ENCODE measurements at regions not wholly inside any gene's neighbourhood (a gene's known extent, or its start where the extent isn't known, plus 50 kb on each side); places are given as distances from the start of the nearest gene placed in this dataset.
A peak's percentile ranks its signal among the peaks of the same experiment; 100 is the strongest.

- no peak overlapping the region for H2AFZ ChIP-seq (ENCODE audit: low read depth)
- no peak overlapping the region for H3K27ac ChIP-seq
- no peak overlapping the region for H3K4me3 ChIP-seq (IDR thresholded peaks at IDR 0.05; ENCODE audit: insufficient read depth, low read depth, low read length)
- no peaks in the 10 kb centered on the region for H3K79me2 ChIP-seq (ENCODE audit: insufficient read depth, low read depth)
- no peaks in the 10 kb centered on the region for H3K36me3 ChIP-seq (ENCODE audit: insufficient read depth)
- no peaks in the 10 kb centered on the region for H3K4me1 ChIP-seq (ENCODE audit: low read depth, poor library complexity, severe bottlenecking)
- H3K27me3 ChIP-seq (ENCODE audit: insufficient read depth, low read depth), result no peaks in the 10 kb centered on the region
- H4K20me1 ChIP-seq (ENCODE audit: insufficient read depth), result no peaks in the 10 kb centered on the region
- no peak overlapping the region for H3K9ac ChIP-seq
- H3K4me2 ChIP-seq, result no peak overlapping the region
- TF ChIP-seq, protein P1, sequence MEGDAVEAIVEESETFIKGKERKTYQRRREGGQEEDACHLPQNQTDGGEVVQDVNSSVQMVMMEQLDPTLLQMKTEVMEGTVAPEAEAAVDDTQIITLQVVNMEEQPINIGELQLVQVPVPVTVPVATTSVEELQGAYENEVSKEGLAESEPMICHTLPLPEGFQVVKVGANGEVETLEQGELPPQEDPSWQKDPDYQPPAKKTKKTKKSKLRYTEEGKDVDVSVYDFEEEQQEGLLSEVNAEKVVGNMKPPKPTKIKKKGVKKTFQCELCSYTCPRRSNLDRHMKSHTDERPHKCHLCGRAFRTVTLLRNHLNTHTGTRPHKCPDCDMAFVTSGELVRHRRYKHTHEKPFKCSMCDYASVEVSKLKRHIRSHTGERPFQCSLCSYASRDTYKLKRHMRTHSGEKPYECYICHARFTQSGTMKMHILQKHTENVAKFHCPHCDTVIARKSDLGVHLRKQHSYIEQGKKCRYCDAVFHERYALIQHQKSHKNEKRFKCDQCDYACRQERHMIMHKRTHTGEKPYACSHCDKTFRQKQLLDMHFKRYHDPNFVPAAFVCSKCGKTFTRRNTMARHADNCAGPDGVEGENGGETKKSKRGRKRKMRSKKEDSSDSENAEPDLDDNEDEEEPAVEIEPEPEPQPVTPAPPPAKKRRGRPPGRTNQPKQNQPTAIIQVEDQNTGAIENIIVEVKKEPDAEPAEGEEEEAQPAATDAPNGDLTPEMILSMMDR (conservative IDR thresholded peaks at IDR 0.05; ENCODE audit: low read depth, low read length), result no peak
Measured at GRCh38 chr6:97422171-97422570, 139.2 kb upstream of the MMS22L start.

- Histone ChIP-seq H3K36me3 (ENCODE audit: insufficient read depth) (no peaks in the 10 kb centered on the region), H3K4me2 (no peak overlapping the region), H3K4me3 (IDR thresholded peaks at IDR 0.05; ENCODE audit: insufficient read depth, low read depth, low read length) (no peak overlapping the region), H3K27ac (no peak overlapping the region), H3K79me2 (ENCODE audit: insufficient read depth, low read depth) (no peaks in the 10 kb centered on the region), H2AFZ (ENCODE audit: low read depth) (no peak overlapping the region), H3K27me3 (ENCODE audit: insufficient read depth, low read depth) (no peaks in the 10 kb centered on the region), H4K20me1 (ENCODE audit: insufficient read depth) (no peaks in the 10 kb centered on the region), H3K9ac (no peak overlapping the region), H3K4me1 (ENCODE audit: low read depth, poor library complexity, severe bottlenecking) (no peaks in the 10 kb centered on the region)
- TF ChIP-seq, protein P1 (conservative IDR thresholded peaks at IDR 0.05; ENCODE audit: low read depth, low read length), result no peak
Measured at GRCh38 chr6:97423190-97423589, 140.2 kb upstream of the MMS22L start.

DNA sequence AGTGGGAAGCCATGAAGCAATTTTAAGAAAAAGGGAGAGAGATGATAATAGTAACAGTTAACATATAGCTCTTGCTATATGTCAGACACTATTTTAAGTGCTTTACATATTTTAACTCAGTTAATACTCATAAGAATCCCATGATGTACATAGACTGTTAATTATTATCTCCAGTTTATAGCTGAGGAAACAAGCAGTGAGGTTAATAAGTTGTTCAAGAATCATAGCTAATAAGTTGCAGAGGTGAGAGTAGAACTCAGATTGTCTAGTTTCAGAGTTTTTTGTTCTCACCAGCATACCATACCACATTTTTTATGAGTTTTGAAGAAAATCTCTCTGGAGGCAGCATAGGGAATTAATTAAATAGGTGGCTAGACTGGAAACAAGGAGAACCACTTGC lies 144.6 kb upstream of the MMS22L start:
- H3K27me3 ChIP-seq (ENCODE audit: insufficient read depth, low read depth), result no peaks in the 10 kb centered on the region
- H3K27ac ChIP-seq, result no peak overlapping the region
- H2AFZ ChIP-seq (ENCODE audit: low read depth), result no peak overlapping the region
- TF ChIP-seq, protein P1 (conservative IDR thresholded peaks at IDR 0.05; ENCODE audit: low read depth, low read length), result no peak
- H3K9ac ChIP-seq, result no peak overlapping the region
- no peaks in the 10 kb centered on the region for H3K79me2 ChIP-seq (ENCODE audit: insufficient read depth, low read depth)
- H4K20me1 ChIP-seq (ENCODE audit: insufficient read depth), result no peaks in the 10 kb centered on the region
- no peaks in the 10 kb centered on the region for H3K4me1 ChIP-seq (ENCODE audit: low read depth, poor library complexity, severe bottlenecking)
- no peak overlapping the region for H3K4me2 ChIP-seq
- no peak overlapping the region for H3K4me3 ChIP-seq (IDR thresholded peaks at IDR 0.05; ENCODE audit: insufficient read depth, low read depth, low read length)
- H3K36me3 ChIP-seq (ENCODE audit: insufficient read depth), result no peaks in the 10 kb centered on the region

GRCh38 chr6:97437087-97437486 lies 154.1 kb upstream of the MMS22L start:
- Histone ChIP-seq H3K4me1 (ENCODE audit: low read depth, poor library complexity, severe bottlenecking) (peaks cover 44% of the 10 kb centered on the region), H3K9ac (no peak overlapping the region), H4K20me1 (ENCODE audit: insufficient read depth) (no peaks in the 10 kb centered on the region), H3K27me3 (ENCODE audit: insufficient read depth, low read depth) (no peaks in the 10 kb centered on the region), H3K4me3 (IDR thresholded peaks at IDR 0.05; ENCODE audit: insufficient read depth, low read depth, low read length) (no peak overlapping the region), H3K4me2 (no peak overlapping the region), H2AFZ (ENCODE audit: low read depth) (no peak overlapping the region), H3K36me3 (ENCODE audit: insufficient read depth) (no peaks in the 10 kb centered on the region), H3K27ac (no peak overlapping the region), H3K79me2 (ENCODE audit: insufficient read depth, low read depth) (no peaks in the 10 kb centered on the region)
- TF ChIP-seq, protein P1 (conservative IDR thresholded peaks at IDR 0.05; ENCODE audit: low read depth, low read length), result peak; percentile 66

All from KMS-11 (cell line).